HL-60/S4 treated with phorbol 12-myristate 13-acetate at 8.2 ng/mL for 4 days and 3 days (cell line): ENCODE measurements at regions not wholly inside any gene's neighbourhood (a gene's known extent, or its start where the extent isn't known, plus 50 kb on each side); places are given as distances from the start of the nearest gene placed in this dataset.

ENCODE experiments used
- in situ Hi-C: fragments of 300-500 bp; cut with MboI; formaldehyde crosslinking; loops from 2 replicates; pipeline ENCODE4 v1.15.0; 2022; ENCODE audit warnings: low sequenced_read_pairs

GRCh38 chr6:105797286-105797979, 288.7 kb upstream of the PRDM1 start:
- in situ Hi-C loops = loop anchor here (25.0 kb wide), 1 partner anchor 290 kb away; the partner anchor contains the start of gene PRDM1

DNA sequence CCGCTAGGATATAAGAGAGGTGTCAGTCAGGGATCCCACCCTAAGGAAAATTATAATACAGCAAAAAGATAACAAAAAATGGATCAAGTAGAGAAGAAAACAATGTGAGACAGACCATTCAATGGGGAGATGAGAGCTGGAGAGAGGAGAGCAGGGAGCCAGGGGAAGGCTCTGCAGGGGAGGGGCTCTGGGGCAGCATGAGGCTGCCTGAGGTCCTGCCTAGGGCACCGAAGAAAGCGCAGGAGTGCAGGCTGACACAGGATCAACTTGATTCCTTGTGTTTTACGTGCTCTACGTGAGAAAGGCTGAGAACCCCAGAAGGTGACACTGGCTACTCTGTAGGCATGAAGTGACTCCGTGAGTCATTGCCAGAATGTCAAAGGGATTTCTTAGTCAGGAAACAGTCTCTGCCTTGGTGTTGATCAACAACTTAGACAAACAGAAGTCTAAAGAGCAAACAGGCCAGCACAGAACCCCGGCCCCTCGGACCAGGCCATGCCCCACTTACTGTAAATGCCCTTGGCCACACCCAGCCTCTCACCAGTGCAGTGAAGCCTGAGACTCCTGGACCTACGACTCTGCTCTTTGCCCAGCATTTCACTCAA, 290.1 kb upstream of the PRDM1 start:
- in situ Hi-C loops = loop anchor here (25.0 kb wide), 1 partner anchor 291 kb away; the partner anchor contains the start of gene PRDM1

GRCh38 chr6:105795366-105795765, 290.8 kb upstream of the PRDM1 start:
- in situ Hi-C loops = loop anchor here (25.0 kb wide), 1 partner anchor 292 kb away; the partner anchor contains the start of gene PRDM1

DNA sequence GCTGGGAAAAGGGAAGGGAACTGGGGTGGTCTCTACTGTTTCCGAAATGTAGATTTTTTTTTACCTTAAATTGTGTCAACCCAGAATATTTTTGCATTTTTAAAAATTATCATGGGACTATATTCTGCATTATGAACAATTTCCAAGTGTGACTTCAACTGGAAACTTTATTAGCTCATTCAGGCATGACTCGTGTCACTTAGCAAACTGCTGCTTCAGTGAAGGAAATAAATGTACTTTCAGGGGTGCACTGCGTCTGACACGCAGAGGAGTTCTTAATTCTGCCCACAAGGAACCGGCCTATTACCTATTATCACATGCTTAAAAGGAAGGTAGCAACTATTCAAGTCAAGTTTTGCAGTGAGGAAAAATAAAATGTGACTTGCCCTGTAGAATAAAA, 291.3 kb upstream of the PRDM1 start:
- in situ Hi-C loops = loop anchor here (25.0 kb wide), 1 partner anchor 292 kb away; the partner anchor contains the start of gene PRDM1

DNA sequence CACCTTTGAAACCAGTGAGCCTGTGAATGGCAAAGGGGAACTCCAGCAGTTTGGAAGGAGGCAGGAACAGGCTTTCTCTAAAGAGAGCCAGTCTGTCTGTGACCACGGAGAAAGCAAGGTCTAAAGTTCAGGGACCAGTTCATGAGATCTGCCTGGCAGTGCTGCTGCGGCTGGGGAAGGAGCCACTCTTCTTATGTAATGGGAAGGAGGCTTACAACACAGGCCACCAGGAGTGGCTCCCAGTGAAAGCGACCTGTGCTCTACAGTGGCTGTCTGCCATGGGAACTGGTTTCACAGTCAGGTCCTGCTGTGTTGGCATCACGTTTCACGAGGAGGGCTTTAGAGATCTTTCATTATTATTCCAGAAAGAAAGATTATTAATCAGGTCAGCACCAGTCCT, 291.9 kb upstream of the PRDM1 start:
- in situ Hi-C loops = loop anchor here (25.0 kb wide), 1 partner anchor 293 kb away; the partner anchor contains the start of gene PRDM1

DNA sequence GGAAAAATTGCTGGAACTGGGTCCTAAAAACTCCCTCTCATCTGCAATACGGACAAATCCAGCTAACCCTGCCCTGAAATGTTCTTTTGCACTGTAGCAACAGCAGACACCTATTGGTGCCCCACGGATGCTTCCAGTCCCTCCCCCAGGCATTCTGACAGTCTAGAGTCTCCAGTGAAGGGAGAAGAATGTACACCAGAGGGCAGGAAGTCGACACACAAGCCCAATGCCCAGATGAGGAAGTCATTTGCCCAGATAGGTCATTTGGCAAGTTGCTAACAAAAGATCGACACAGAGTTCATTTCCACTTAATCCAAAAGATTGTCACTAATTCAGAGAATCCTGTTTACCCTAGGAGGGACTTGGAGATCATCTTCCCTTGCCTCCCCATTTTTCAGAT, 293.0 kb upstream of the PRDM1 start:
- in situ Hi-C loops = loop anchor here (25.0 kb wide), 1 partner anchor 294 kb away; the partner anchor contains the start of gene PRDM1

GRCh38 chr6:105791583-105792318, 294.4 kb upstream of the PRDM1 start:
- in situ Hi-C loops = loop anchor here (25.0 kb wide), 1 partner anchor 296 kb away; the partner anchor contains the start of gene PRDM1

DNA sequence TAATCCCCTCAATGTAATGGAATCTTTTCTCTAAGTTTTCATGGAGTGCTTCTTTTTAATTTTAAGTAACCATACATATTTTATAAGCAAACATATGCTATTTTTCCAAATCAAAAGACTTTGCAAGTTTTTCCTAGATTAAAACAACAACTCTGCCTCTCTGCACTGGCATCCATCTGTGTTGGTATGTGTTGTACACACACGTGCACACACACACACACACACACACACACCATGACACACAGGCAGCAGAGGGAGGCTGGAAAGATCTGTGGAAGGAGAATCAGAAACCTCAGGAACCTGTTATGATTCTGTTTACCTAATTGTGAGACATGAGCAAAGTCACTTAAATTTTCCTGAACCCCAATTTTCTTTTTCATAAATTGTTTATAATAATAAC, 295.0 kb upstream of the PRDM1 start:
- in situ Hi-C loops = loop anchor here (25.0 kb wide), 1 partner anchor 296 kb away; the partner anchor contains the start of gene PRDM1

DNA sequence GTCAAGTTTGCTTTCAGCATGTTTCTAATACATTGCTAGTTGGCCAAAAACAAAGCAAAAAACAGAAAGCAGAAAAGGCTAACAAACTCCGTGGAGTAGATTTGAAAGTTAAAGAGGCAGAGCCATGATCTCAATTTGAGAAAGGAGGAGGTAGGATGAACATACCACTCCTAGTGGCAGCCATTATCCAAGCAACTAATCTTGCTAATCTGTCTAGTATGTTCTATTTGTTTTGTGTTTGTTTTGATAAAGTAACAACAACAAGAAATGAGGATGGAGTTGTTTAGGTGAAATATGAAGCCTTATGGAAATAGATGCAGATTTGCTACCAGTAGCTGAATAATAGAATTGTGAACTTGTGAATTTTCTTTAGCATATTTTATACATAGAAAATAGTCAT, 295.5 kb upstream of the PRDM1 start:
- in situ Hi-C loops = loop anchor here (25.0 kb wide), 1 partner anchor 297 kb away; the partner anchor contains the start of gene PRDM1

- in situ Hi-C loops = loop anchor here (25.0 kb wide), 1 partner anchor 297 kb away; the partner anchor contains the start of gene PRDM1
These were observed 296.2 kb upstream of the PRDM1 start for GRCh38 chr6:105789935-105790334.

- in situ Hi-C loops = loop anchor here (25.0 kb wide), 1 partner anchor 300 kb away; the partner anchor contains the start of gene PRDM1
These were observed 298.4 kb upstream of the PRDM1 start for GRCh38 chr6:105787747-105788146.

- in situ Hi-C loops = loop anchor here (25.0 kb wide), 1 partner anchor 300 kb away; the partner anchor contains the start of gene PRDM1
These were observed 299.1 kb upstream of the PRDM1 start for GRCh38 chr6:105786890-105787655.

DNA sequence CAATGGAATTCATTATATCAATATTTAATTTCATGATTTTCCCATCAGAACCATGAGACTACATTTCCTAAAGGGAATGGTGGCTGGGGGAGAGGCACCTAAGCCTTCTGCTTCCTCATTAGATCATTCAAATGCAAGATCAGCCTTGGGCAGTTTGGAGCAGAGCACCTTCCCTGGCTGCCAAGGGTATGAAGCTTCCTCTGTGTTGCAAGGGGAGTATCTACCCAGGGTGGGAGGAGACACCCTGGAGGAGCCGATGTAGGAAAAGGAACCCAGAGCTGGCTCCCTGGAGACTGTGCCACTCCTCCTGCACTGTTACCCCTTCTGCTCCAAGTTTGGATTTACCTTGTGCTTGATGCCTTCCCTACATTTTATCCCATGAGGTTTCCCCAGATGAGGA, 299.7 kb upstream of the PRDM1 start:
- in situ Hi-C loops = loop anchor here (25.0 kb wide), 1 partner anchor 301 kb away; the partner anchor contains the start of gene PRDM1

GRCh38 chr6:105785066-105785811, 300.9 kb upstream of the PRDM1 start:
- in situ Hi-C loops = loop anchor here (25.0 kb wide), 1 partner anchor 302 kb away; the partner anchor contains the start of gene PRDM1

DNA sequence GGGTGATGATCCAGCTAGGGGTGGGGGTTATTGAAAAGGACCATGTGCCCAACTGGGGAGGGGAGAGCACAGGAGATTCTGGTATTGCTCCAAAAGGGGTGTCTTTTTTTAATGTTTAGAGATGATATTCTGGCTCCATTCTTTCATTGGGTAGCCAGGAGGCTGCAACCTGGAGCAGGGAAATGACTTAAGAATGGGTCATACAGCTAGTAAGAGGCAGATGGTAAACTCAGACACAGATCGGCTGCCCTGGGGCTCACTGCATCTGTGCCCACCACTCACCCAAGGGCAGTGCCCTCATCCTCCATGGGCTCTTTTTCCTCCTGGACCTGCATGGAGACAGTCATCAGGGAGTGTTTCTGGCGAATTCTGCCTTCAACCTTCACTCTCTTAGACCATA, 302.0 kb upstream of the PRDM1 start:
- in situ Hi-C loops = loop anchor here (25.0 kb wide), 1 partner anchor 303 kb away; the partner anchor contains the start of gene PRDM1

DNA sequence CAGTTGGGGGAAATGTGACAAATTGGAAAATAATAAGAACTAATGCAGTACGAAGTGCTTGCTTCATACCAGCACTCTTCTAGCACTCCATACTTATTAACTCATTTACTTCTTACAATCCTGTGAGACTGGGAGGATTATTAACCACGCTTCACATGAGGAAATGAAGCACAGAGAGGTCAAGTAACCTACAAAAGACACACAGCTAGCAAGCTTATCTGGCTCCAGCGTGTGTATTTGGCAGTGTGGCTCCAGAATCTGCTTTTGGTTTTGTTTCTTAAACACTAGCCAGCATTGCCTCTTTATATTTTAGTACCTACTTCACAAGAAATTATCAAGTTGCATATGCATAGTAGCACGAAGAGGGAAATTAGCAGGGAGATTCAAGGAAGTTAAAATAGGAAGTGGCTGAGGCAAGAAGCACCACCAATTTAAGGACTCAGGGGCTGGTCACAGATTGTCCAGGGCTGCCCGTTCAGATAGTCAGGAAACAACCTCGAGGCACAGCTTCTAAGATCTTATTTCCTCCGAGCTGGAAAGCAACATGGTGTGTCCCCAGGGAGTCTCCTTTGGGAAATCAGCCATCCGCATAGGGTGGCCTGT, 302.7 kb upstream of the PRDM1 start:
- in situ Hi-C loops = loop anchor here (25.0 kb wide), 1 partner anchor 304 kb away; the partner anchor contains the start of gene PRDM1

DNA sequence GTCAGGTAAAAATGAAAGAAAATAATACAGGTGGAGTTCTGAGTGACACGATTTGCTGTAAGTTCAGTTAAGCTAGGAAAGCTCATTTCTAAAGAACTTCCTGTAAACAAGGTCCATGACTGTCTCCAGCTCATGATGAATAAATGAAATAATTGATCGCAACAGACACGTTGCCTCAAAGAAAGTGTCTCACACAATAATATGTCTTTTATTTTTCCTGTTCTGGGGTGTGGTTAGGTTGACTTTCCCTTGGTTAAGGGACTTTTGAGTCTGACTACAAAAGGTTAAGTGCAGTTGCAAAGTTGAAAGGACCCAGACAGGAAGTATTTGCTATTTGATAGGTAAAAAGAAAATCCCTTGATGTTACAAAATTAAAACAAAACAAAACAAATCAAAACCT, 304.2 kb upstream of the PRDM1 start:
- in situ Hi-C loops = loop anchor here (25.0 kb wide), 1 partner anchor 305 kb away; the partner anchor contains the start of gene PRDM1

DNA sequence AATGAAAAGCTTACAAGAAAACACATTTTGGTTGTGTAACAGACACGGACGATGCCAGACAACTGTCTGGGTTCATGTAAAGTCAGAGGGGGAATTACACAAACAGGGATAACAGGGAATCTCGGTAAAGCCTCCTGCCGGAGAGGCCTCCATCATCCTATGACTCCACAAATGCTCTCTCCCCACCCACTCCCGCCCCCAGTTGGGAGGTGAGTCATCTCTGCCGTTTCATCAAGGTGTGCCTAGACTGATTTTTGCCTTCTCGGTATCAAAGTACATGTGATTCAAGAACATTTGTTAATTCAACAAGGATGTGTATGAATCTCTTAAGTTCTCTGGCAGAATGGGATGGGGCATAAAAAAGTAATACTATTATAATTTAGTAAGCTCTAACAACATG, 304.9 kb upstream of the PRDM1 start:
- in situ Hi-C loops = loop anchor here (25.0 kb wide), 1 partner anchor 306 kb away; the partner anchor contains the start of gene PRDM1
